Smooth muscle cell (in vitro differentiated cells): ENCODE measurements at regions not wholly inside any gene's neighbourhood (a gene's known extent, or its start where the extent isn't known, plus 50 kb on each side); places are given as distances from the start of the nearest gene placed in this dataset.

ENCODE experiments used
- DNase-seq: peaks from one replicate; lab custom pipeline; 2025; ENCODE audit not compliant: unreplicated experiment; lab: John Stamatoyannopoulos, UW
- H2AFZ ChIP-seq: fragments of 200-600 bp; sonication (generic); 2 replicates; pipeline ENCODE4 v1.6.0; 2016; ENCODE audit warnings: antibody characterized with exemption, low read depth, mild to moderate bottlenecking
- H3F3A ChIP-seq: fragments of 200-600 bp; sonication (generic); 2 replicates; pipeline ENCODE4 v1.6.0; 2017; ENCODE audit warnings: antibody characterized with exemption, low read depth
- H3K27ac ChIP-seq: fragments of 200-600 bp; sonication (generic); 2 replicates; pipeline ENCODE4 v1.5.1; 2016; ENCODE audit warnings: low read depth, mild to moderate bottlenecking
- H3K27me3 ChIP-seq: fragments of 200-600 bp; sonication (generic); 2 replicates; pipeline ENCODE4 v1.6.1; 2016; ENCODE audit warnings: low read depth, mild to moderate bottlenecking
- H3K36me3 ChIP-seq: fragments of 200-600 bp; sonication (generic); 2 replicates; pipeline ENCODE4 v1.5.1; 2016; ENCODE audit warnings: low read depth
- H3K4me1 ChIP-seq: fragments of 200-600 bp; sonication (generic); 2 replicates; pipeline ENCODE4 v1.5.1; 2016; ENCODE audit warnings: low read depth
- H3K4me2 ChIP-seq: fragments of 200-600 bp; sonication (generic); 2 replicates; pipeline ENCODE4 v1.6.0; 2016; ENCODE audit warnings: mild to moderate bottlenecking
- H3K4me3 ChIP-seq: fragments of 200-600 bp; sonication (generic); 2 replicates; pipeline ENCODE4 v1.5.1; 2016; ENCODE audit warnings: mild to moderate bottlenecking
- H3K79me2 ChIP-seq: fragments of 200-600 bp; sonication (generic); 2 replicates; pipeline ENCODE4 v1.6.0; 2016; ENCODE audit warnings: low read depth, mild to moderate bottlenecking
- H3K9ac ChIP-seq: fragments of 200-600 bp; sonication (generic); 2 replicates; pipeline ENCODE4 v1.6.0; 2016; ENCODE audit warnings: low read depth
- H3K9me3 ChIP-seq: fragments of 200-600 bp; sonication (generic); replicated peaks from 2 replicates; pipeline ENCODE4 v1.5.1; 2016; ENCODE audit warnings: low read depth
- H4K20me1 ChIP-seq: fragments of 200-600 bp; sonication (generic); 2 replicates; pipeline ENCODE4 v1.6.0; 2016; ENCODE audit warnings: low read depth
- CTCF ChIP-seq: fragments of 200-600 bp; sonication (generic); IDR thresholded peaks from 2 replicates; pipeline ENCODE4 v1.5.1; 2017; ENCODE audit warnings: borderline replicate concordance, mild to moderate bottlenecking, antibody characterized with exemption; ENCODE audit not compliant: insufficient read depth, poor library complexity, severe bottlenecking
- WGBS: methylation state at CpG from one replicate; pipeline ENCODE4 v1.1.7; 2016; ENCODE audit warnings: low lambda C conversion rate; 5-methylcytosine and 5-hydroxymethylcytosine counted together

GRCh38 chr2:234712421-234712935 lies 215.6 kb upstream of the ARL4C start:
- TF ChIP-seq CTCF = no peak
- 97% methylated on average over 4 of the region's 4 CpGs for WGBS

GRCh38 chr2:234711308-234711707 lies 214.4 kb upstream of the ARL4C start:
- H3K4me1 ChIP-seq = peaks cover 13% of the 10 kb centered on the region
- no peak overlapping the region for H3K9ac ChIP-seq
- TF ChIP-seq CTCF = no peak
- no peak for DNase-seq
- no peak overlapping the region for H2AFZ ChIP-seq
- no peaks in the 10 kb centered on the region for H3K27me3 ChIP-seq
- 96% methylated on average over 2 of the region's 2 CpGs for WGBS
- H3K79me2 ChIP-seq = no peaks in the 10 kb centered on the region
- H3F3A ChIP-seq = no peaks in the 10 kb centered on the region
- no peak overlapping the region for H3K4me3 ChIP-seq
- H3K9me3 ChIP-seq = no peaks in the 10 kb centered on the region
- H4K20me1 ChIP-seq = no peaks in the 10 kb centered on the region
- H3K4me2 ChIP-seq = no peak overlapping the region
- no peaks in the 10 kb centered on the region for H3K36me3 ChIP-seq
- no peak overlapping the region for H3K27ac ChIP-seq

More at GRCh38 chr2:234712421-234712935, 215.6 kb upstream of the ARL4C start:
- no peak overlapping the region for H2AFZ ChIP-seq
- no peaks in the 10 kb centered on the region for H3K9me3 ChIP-seq
- H3K9ac ChIP-seq = no peak overlapping the region
- no peak for DNase-seq
- H3K27me3 ChIP-seq = no peaks in the 10 kb centered on the region
- H4K20me1 ChIP-seq = no peaks in the 10 kb centered on the region
- H3K79me2 ChIP-seq = no peaks in the 10 kb centered on the region
- peaks cover 13% of the 10 kb centered on the region for H3K4me1 ChIP-seq
- no peaks in the 10 kb centered on the region for H3F3A ChIP-seq
- no peak overlapping the region for H3K4me2 ChIP-seq
- no peaks in the 10 kb centered on the region for H3K36me3 ChIP-seq
- H3K4me3 ChIP-seq = no peak overlapping the region
- no peak overlapping the region for H3K27ac ChIP-seq

GRCh38 chr2:234710587-234710986 lies 213.7 kb upstream of the ARL4C start:
- no peaks in the 10 kb centered on the region for H3K27me3 ChIP-seq
- no peak overlapping the region for H2AFZ ChIP-seq
- no peaks in the 10 kb centered on the region for H3K9me3 ChIP-seq
- DNase-seq = no peak
- H3K79me2 ChIP-seq = no peaks in the 10 kb centered on the region
- H3K9ac ChIP-seq = no peak overlapping the region
- 35% methylated on average over 5 of the region's 5 CpGs for WGBS
- no peak overlapping the region for H3K4me3 ChIP-seq
- TF ChIP-seq CTCF = no peak
- H3K36me3 ChIP-seq = no peaks in the 10 kb centered on the region
- no peaks in the 10 kb centered on the region for H3F3A ChIP-seq
- no peaks in the 10 kb centered on the region for H4K20me1 ChIP-seq
- no peak overlapping the region for H3K27ac ChIP-seq
- no peak overlapping the region for H3K4me2 ChIP-seq
- peaks cover 13% of the 10 kb centered on the region for H3K4me1 ChIP-seq

GRCh38 chr2:234710066-234710465 lies 213.2 kb upstream of the ARL4C start:
- Histone ChIP-seq H3K79me2 (no peaks in the 10 kb centered on the region), H3K36me3 (no peaks in the 10 kb centered on the region), H3K9me3 (no peaks in the 10 kb centered on the region), H3K4me3 (no peak overlapping the region), H3K4me2 (no peak overlapping the region), H3K4me1 (peaks cover 13% of the 10 kb centered on the region), H3K9ac (no peak overlapping the region), H4K20me1 (no peaks in the 10 kb centered on the region), H3F3A (no peaks in the 10 kb centered on the region), H2AFZ (no peak overlapping the region), H3K27me3 (no peaks in the 10 kb centered on the region), H3K27ac (no peak overlapping the region)
- TF ChIP-seq CTCF = no peak
- WGBS = 63% methylated on average over 4 of the region's 4 CpGs
- no peak for DNase-seq
